ENCODE measurements at regions not wholly inside any gene's neighbourhood (a gene's known extent, or its start where the extent isn't known, plus 50 kb on each side); places are given as distances from the start of the nearest gene placed in this dataset.
A peak's percentile ranks its signal among the peaks of the same experiment; 100 is the strongest.

- Histone ChIP-seq H3K4me1 (ENCODE audit: insufficient read depth) (no peaks in the 10 kb centered on the region), H3K4me3 (no peak overlapping the region), H3K27ac (no peak overlapping the region), H3K36me3 (no peaks in the 10 kb centered on the region), H3K27me3 (no peaks in the 10 kb centered on the region), H3K9me3 (no peaks in the 10 kb centered on the region)
- TF ChIP-seq, protein P1, sequence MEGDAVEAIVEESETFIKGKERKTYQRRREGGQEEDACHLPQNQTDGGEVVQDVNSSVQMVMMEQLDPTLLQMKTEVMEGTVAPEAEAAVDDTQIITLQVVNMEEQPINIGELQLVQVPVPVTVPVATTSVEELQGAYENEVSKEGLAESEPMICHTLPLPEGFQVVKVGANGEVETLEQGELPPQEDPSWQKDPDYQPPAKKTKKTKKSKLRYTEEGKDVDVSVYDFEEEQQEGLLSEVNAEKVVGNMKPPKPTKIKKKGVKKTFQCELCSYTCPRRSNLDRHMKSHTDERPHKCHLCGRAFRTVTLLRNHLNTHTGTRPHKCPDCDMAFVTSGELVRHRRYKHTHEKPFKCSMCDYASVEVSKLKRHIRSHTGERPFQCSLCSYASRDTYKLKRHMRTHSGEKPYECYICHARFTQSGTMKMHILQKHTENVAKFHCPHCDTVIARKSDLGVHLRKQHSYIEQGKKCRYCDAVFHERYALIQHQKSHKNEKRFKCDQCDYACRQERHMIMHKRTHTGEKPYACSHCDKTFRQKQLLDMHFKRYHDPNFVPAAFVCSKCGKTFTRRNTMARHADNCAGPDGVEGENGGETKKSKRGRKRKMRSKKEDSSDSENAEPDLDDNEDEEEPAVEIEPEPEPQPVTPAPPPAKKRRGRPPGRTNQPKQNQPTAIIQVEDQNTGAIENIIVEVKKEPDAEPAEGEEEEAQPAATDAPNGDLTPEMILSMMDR (IDR thresholded peaks at IDR 0.05), result no peak
- TF ChIP-seq POLR2A (IDR thresholded peaks at IDR 0.05) (no peak), EP300 (IDR thresholded peaks at IDR 0.05) (no peak)
- no peak for DNase-seq
- WGBS, 3 donors, result 89 to 90% (median 90%) methylated on average over 10 of the region's 10 CpGs
- intact Hi-C loops (cut with DNase I), result no loop called here
Observed at GRCh38 chr2:128543646-128544045, 225.0 kb upstream of the HS6ST1 start.

DNA sequence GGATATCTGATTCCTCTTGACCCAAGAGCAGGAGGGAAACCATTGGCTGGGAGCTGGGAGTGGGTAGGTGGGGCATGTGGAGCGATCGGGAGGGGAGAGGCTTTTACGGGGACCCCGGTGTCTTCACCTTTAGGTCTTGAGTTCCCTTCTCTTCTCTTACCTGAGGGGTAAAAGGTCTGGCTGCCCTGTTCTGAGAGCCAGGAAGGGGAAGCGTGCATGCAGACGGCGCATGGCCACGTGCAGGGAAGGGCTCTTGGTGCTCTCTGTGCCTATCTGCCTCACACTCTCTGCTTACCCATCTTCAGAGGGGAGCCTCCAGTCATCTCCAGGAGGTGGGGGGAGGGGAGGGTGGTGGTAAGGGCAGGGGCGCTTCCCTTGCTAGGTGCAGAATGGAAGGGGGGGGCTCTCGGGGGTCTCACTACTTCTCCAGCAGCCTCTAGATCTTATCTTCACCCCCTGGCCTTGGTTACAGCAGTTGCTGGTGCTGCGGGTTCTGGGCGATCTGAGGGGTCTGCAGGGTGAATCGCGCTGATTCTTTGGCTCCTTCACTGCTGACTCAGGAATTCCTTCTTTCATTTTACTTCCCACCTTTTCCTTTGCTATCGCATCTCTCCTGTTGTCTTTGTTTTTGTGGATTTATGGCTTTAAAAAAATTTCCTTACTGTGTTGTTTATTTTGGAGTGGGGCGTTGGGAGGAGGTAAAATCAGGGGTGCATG, 225.8 kb upstream of the HS6ST1 start:
- H3K27me3 ChIP-seq, result no peaks in the 10 kb centered on the region
- no peaks in the 10 kb centered on the region for H3K9me3 ChIP-seq
- DNase-seq, result no peak
- H3K27ac ChIP-seq, result no peak overlapping the region
- no peak overlapping the region for H3K4me3 ChIP-seq
- intact Hi-C loops (cut with DNase I), result no loop called here
- WGBS, 3 donors, result 74 to 80% (median 78%) methylated on average over 16 of the region's 16 CpGs
- TF ChIP-seq, protein P1 (IDR thresholded peaks at IDR 0.05), result no peak
- TF ChIP-seq EP300 (IDR thresholded peaks at IDR 0.05), result no peak
- no peaks in the 10 kb centered on the region for H3K4me1 ChIP-seq (ENCODE audit: insufficient read depth)
- no peaks in the 10 kb centered on the region for H3K36me3 ChIP-seq

DNA sequence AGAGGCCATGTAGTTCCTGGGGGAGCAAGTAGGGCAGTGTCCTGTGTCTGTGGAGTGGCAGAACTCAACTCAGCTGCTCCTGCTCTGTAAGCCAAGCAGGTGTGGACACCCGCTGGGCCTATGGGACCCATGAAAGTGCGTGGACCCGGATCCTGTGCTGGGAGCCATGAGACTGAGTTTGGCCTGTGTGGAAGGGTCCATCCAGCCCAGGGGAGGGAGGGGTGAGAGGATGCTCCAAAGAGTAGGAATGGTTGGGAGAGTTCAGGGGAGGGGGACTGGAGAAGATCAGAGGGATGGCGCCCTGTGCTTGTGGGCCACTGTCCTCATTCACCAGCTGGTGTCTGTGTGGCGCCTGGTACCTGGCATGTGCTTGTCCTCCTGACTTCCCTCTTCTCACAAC, 226.4 kb upstream of the HS6ST1 start:
- H3K36me3 ChIP-seq, result no peaks in the 10 kb centered on the region
- no peaks in the 10 kb centered on the region for H3K9me3 ChIP-seq
- H3K4me3 ChIP-seq, result no peak overlapping the region
- TF ChIP-seq, protein P1 (IDR thresholded peaks at IDR 0.05), result no peak
- no peak for TF ChIP-seq POLR2A (IDR thresholded peaks at IDR 0.05)
- TF ChIP-seq EP300 (IDR thresholded peaks at IDR 0.05), result no peak
- no peaks in the 10 kb centered on the region for H3K27me3 ChIP-seq
- intact Hi-C loops (cut with DNase I), result no loop called here
- WGBS, 3 donors, result 91 to 94% (median 92%) methylated on average over 5 of the region's 5 CpGs
- H3K4me1 ChIP-seq (ENCODE audit: insufficient read depth), result no peaks in the 10 kb centered on the region
- DNase-seq, result peak in 1 of 5 donors; percentile 1
- no peak overlapping the region for H3K27ac ChIP-seq

DNA sequence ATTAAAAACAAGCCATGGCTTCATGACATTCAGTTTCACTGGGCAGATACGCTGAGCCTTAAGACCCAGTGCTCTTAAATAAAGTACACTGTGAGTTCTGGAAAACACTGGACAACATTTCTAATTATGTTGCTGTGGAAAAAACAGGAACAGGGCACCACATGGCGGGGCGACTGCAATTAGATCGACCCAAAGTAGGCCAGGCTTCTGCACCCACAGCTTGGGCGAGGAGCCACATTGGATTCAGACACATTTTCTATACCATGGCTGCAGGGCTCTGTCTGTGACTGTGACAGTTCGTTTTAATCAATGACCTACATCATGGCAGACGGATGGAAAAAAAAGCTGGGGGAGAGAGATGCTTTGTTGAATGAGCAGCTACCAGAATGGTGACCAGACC, 227.2 kb upstream of the HS6ST1 start:
- TF ChIP-seq EP300 (IDR thresholded peaks at IDR 0.05) (no peak), POLR2A (IDR thresholded peaks at IDR 0.05) (no peak)
- TF ChIP-seq, protein P1 (IDR thresholded peaks at IDR 0.05), result no peak
- no peaks in the 10 kb centered on the region for H3K36me3 ChIP-seq
- intact Hi-C loops (cut with DNase I), result no loop called here
- H3K4me3 ChIP-seq, result no peak overlapping the region
- WGBS, 3 donors, result 96 to 98% (median 97%) methylated on average over 7 of the region's 7 CpGs
- peak in 1 of 5 donors; percentile 1 for DNase-seq
- H3K9me3 ChIP-seq, result no peaks in the 10 kb centered on the region
- H3K27ac ChIP-seq, result no peak overlapping the region
- H3K27me3 ChIP-seq, result no peaks in the 10 kb centered on the region
- H3K4me1 ChIP-seq (ENCODE audit: insufficient read depth), result no peaks in the 10 kb centered on the region

Data from ovary (tissue), 7 donors.